KOPT-K1 (cell line): ENCODE measurements at regions not wholly inside any gene's neighbourhood (a gene's known extent, or its start where the extent isn't known, plus 50 kb on each side); places are given as distances from the start of the nearest gene placed in this dataset.

Experiments used
- H3K27ac ChIP-seq: fragments of 200-600 bp; sonication (generic); 2 replicates; pipeline ENCODE4 v1.5.1; 2016; ENCODE audit warnings: antibody characterized with exemption, mild to moderate bottlenecking, low read depth, low read length; ENCODE audit not compliant: poor library complexity, severe bottlenecking
- H3K36me3 ChIP-seq: fragments of 200-600 bp; sonication (generic); 2 replicates; pipeline ENCODE4 v1.5.1; 2017; ENCODE audit warnings: antibody characterized with exemption, mild to moderate bottlenecking, low read length, moderate library complexity; ENCODE audit not compliant: insufficient read depth
- H3K9me3 ChIP-seq: fragments of 200-600 bp; sonication (generic); 2 replicates; pipeline ENCODE4 v1.5.1; 2017; ENCODE audit warnings: antibody characterized with exemption, low read length, mild to moderate bottlenecking; ENCODE audit not compliant: insufficient read depth, poor library complexity, severe bottlenecking

DNA sequence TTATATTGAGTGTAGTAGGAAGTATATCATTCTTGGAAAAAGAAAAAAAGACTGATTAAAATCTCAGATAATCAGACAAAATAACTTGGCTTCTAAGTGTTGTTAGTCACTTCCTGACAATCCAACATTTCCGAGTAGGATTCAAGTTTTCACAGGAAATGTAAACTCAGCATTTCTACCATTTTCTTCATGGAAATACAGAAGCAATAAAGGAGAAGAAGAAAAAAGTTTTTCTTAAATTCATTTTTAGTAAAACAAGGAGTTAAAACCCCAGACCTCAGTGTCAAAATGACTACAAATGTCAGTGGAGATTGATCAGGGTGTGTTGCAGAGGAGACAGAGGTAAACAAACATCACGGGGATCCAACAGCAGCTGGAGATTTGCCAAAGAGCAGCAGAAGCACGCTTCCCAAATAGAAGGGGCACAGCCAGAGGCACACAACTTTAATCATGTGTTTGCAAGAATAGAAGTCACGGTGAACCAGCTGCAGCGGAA is 129.3 kb upstream of the FAM9B start:
- H3K27ac ChIP-seq: no peak overlapping the region

DNA sequence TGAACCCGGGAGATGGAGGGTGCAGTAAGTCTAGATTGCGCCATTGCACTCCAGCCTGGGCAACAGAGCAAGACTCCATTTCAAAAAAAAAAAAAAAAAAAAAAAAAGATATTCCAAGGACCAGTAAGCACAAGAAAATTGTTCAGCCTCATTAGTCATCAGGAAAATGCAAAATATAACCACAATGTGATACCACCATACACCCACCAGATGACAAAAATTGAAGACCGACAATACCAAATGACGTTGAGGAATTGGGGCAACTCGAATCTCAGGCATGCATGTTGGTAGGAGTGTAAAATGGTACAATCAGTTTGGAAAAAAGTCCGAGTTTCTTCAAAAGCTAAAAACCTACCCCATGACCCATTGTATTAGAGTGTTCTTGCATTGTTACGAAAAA is 130.2 kb upstream of the FAM9B start:
- H3K9me3 ChIP-seq: peaks cover 4% of the 10 kb centered on the region
- no peaks in the 10 kb centered on the region for H3K36me3 ChIP-seq
- no peak overlapping the region for H3K27ac ChIP-seq

More for the DNA sequence above, 129.3 kb upstream of the FAM9B start:
- Histone ChIP-seq H3K36me3 (no peaks in the 10 kb centered on the region), H3K9me3 (peaks cover 4% of the 10 kb centered on the region)

DNA sequence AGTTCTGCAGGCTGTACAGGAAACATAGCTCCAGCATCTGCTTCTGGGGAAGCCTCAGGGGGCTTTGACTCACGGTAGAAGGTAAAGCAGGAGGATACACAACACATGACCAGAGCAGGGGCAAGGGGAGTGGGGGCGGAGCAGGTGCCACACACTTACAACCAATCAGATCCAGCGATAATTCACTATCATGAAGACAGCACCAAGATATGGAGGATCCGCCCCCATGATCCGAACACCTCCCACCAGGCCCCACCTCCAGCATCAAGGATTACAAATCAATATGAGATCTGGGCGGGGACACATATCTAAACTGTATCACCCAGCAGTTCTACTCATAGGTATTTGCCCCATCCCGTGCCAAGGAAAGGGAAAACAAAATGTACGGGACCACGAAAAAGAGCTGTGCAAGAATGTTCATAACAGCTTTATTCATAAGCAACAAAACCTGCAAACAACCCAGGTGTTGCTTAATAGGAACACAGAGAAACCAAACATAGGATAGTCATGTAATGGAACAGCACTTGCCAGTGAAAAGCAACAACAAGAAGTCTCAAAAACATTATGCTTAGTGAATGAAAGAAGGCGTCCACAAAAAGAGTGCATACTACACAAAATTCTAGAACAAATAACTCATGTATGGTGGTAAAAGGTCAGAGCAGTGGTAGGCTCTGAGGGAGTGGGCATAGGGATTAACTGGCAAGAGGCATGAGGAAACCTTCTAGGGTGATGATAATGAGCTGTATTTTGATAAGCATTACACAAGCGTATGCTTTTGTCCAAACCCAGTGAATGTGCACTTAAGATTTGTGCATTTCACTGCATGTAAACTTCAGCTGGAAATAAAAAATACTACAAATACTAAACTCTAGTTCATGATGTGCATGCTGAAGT is 130.9 kb upstream of the FAM9B start:
- Histone ChIP-seq H3K27ac (no peak overlapping the region), H3K9me3 (peaks cover 4% of the 10 kb centered on the region), H3K36me3 (no peaks in the 10 kb centered on the region)

DNA sequence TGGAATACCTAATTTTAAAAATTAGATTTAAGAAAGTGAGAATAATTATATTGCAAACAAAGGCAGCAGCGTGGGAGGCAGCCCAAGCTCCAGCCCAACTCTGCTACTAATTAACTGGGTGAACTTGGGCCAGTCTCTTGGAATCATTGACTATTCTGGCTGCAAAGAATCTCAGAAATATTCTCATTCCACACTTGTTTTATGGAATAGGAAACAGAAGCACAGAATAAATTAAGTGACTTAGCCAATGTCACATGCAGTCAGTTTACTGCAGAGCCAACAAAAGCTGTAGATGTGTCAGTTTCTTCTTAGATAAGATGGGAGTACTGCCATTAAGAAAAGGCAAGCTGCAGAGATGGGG is 132.6 kb upstream of the FAM9B start:
- Histone ChIP-seq H3K36me3 (no peaks in the 10 kb centered on the region), H3K9me3 (peaks cover 4% of the 10 kb centered on the region), H3K27ac (no peak overlapping the region)

DNA sequence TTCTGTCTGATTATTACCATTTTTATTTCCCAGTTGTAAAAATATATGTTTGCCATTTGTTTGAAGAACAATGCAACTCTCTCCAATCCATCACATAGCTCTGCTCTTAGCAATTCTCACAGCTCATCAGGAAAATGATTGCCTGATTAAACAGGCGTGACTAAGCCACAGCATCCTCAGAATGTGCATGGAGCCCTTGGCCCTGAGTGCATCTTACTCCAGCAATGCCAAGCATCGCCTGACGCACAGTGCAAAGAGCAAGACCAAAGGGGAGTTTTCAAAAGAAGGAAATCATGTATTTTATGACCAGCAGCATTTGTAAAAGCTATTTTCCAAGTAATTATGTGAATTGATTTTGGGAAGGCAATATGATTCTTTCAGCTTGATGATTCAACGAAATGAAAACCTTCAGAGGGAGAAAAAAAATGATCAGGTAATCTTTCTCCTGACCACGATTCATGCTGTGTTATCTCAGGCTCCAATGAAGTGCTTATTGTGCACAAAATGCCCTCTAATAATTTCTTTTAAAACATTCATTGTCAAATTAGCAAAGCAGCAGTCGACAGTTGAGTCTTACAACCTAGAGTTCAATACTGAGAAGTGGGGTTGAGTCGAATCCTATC is 138.0 kb upstream of the FAM9B start:
- Histone ChIP-seq H3K36me3 (no peaks in the 10 kb centered on the region), H3K9me3 (peaks cover 3% of the 10 kb centered on the region), H3K27ac (no peak overlapping the region)

DNA sequence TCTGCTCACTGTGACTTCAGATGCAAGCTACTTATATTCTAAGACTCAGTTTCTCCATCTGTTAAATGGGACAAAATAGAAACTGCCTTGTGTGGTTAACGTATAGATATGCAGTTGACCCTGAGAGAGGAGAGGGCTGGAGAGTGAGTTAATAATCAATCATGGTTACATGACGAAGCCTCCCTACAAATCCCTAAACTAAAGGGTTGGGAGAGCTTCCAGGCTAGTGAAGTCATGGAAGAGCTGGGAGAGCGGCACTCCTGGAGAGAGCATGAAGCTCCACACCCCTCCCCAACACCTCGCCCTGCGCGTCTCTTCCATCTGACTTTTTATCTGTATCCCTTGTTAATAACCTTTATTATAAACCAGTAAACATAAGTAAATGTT is 138.5 kb upstream of the FAM9B start:
- no peaks in the 10 kb centered on the region for H3K36me3 ChIP-seq
- H3K9me3 ChIP-seq: no peaks in the 10 kb centered on the region
- H3K27ac ChIP-seq: no peak overlapping the region

DNA sequence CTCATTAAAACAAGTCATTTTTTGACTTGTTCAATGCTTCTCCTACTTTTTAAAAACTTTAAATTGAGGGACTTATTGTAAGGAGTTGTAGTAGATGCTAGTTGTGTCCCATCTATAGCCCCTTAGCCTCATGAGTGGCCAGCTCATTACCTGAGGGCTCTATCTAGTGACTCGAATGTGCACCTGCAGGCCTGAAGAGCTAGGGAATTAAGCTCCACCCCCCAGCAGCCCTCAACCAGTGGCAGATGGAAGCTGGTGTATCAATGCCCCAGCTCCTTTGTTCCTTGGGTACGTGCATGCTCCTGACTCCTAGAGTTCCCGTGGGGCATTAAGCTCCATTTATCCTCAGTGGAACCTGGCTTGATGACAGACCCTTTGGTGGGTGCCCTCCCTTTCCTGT is 146.7 kb upstream of the FAM9B start:
- no peak overlapping the region for H3K27ac ChIP-seq
- H3K9me3 ChIP-seq: no peaks in the 10 kb centered on the region
- H3K36me3 ChIP-seq: no peaks in the 10 kb centered on the region

DNA sequence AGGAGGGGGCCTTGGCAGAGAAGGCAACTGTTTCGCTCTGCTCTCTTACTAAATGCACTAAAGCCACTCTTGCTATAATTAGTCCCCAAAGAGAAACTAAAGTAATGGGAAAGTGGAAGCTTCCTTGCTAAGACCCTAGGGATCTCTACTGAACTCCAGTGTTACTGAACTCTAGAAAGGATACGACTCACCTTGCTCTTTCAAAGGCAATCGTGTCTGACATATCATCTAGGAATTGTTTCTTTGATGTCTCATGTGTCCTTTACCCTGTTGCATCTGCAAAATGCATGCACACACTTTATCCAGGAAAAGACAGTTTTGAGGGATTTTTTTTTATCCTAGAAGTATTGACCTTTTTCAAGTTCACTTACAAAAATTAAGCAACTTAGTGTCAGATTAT is 148.1 kb upstream of the FAM9B start:
- H3K9me3 ChIP-seq: no peaks in the 10 kb centered on the region
- H3K27ac ChIP-seq: no peak overlapping the region
- no peaks in the 10 kb centered on the region for H3K36me3 ChIP-seq

DNA sequence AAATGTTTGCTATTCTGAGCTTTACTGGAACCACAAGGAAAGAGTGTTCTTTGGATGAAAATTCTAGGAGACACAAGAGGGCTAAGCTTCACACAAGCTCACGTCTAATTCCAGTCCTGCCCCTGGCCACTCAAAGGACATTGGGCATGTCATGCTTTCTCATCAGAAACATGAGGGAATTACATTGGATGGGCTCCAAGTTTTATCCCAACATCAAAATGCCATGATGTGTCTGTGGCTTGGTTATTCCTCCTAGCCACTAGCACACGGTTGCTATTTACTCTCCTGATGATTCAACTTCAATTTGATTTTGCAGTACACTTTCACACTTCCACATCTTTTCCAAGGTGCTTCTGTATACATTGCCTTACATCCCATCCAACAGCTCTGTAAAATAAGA is 149.6 kb upstream of the FAM9B start:
- Histone ChIP-seq H3K27ac (no peak overlapping the region), H3K36me3 (no peaks in the 10 kb centered on the region), H3K9me3 (no peaks in the 10 kb centered on the region)

DNA sequence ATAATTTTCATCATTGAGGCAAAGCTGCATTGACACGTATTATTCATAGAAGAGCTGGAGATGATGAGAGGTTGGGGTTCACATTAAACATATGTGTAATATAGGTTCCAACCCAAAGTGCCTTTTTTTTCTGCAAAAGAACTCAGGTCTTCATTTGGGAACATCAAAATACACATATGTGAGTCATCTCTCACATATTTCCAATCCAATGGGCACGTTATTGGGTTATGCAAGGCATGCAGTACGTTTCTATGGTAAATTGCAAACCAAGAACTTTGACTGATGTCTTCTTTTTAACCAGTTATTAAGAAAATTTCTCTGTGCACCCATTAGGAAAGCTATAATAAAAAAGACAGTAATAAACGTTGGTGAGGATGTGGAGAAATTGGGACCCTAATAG is 150.3 kb upstream of the FAM9B start:
- Histone ChIP-seq H3K36me3 (no peaks in the 10 kb centered on the region), H3K9me3 (no peaks in the 10 kb centered on the region), H3K27ac (no peak overlapping the region)

DNA sequence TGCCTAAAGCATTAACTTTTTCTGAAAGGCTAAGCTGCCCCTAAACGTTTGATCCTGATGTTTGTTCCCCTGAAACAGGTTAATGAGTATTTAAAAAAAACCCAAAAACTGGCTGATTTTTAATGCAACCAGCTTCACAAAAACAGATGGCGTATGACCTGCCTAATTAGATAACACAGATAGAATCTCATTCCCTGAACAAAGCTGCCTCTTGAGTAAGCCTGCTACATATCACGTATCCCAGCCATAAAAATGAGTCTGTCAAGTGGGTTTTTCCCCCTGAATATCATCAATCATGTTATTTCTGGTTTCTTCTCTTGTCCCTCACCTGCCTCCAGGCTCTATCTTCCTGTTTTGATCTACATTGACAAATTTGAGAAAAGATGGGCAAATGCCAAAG is 154.2 kb upstream of the FAM9B start:
- H3K36me3 ChIP-seq: no peaks in the 10 kb centered on the region
- H3K27ac ChIP-seq: no peak overlapping the region
- no peaks in the 10 kb centered on the region for H3K9me3 ChIP-seq

DNA sequence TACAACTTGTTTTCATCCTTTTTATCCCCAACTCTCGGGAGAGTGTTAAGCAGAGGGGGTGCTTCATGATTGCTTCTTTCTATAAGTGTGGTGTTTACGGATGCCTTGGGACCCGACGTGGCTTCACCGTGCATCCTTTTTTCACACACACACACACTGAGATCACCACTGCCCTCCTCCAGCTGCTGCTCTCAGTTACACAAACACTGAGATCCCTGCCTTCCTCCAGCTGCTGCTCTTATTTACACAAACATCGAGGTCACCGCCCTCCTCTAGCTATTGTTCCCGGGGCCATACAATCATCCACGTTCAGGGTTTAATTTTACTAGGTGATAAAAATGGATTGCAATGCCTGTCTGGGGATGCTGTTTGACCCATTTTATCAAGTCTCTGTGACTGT is 155.4 kb upstream of the FAM9B start:
- H3K9me3 ChIP-seq: no peaks in the 10 kb centered on the region
- no peaks in the 10 kb centered on the region for H3K36me3 ChIP-seq
- no peak overlapping the region for H3K27ac ChIP-seq

DNA sequence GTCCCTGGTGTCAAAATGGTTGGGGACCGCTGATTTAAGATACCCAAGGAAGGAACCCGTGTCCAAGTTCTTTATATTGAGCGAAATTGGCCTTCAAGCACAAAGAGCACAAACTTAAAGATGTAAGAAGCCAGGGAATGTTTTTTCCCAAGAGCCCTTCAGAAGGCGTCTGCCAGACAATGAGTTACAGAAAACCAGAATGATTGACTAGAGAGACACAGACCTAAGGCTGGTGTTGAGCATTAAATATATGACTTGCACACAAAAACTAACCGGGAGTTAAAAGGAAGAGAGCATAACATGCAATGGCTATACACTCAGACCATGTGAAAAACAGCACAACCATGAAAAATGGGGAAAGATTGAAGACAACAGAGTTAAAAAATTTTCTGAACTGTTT is 157.5 kb upstream of the FAM9B start:
- Histone ChIP-seq H3K27ac (no peak overlapping the region), H3K9me3 (no peaks in the 10 kb centered on the region)

DNA sequence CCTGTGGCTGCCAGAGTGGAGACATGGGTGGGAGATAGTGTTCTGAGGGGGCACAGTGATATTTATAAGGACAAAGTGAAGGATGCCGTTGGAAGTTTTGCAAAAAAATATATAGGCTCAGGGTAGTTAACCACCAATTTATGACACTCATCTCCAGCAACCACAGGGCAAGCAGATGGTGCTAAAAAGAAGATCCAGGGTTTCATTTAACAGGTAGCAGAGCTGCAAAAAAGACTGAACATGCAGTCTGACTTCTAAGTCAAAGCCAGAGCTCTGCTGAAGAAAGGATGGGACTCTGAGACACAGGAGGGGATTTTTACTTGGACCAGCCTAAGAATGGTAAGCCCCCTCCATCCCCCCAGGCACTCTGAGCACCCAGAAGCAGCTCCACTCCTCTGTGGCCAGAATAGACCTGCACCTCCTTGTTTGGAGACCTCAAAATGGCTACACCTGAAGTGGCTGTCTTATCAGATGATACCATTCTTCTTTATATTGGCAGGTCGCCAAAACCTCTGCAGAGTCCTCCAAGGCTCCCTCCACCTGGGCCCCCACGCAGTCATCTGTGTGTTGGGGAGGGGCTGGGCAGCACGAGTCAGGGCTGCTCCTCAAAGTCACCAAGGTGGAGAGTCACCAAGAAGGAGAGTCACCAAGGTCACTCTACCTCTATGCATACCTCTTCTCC is 161.4 kb upstream of the FAM9B start:
- Histone ChIP-seq H3K36me3 (no peaks in the 10 kb centered on the region), H3K9me3 (no peaks in the 10 kb centered on the region)

More for the DNA sequence above, 157.5 kb upstream of the FAM9B start:
- H3K36me3 ChIP-seq: no peaks in the 10 kb centered on the region

DNA sequence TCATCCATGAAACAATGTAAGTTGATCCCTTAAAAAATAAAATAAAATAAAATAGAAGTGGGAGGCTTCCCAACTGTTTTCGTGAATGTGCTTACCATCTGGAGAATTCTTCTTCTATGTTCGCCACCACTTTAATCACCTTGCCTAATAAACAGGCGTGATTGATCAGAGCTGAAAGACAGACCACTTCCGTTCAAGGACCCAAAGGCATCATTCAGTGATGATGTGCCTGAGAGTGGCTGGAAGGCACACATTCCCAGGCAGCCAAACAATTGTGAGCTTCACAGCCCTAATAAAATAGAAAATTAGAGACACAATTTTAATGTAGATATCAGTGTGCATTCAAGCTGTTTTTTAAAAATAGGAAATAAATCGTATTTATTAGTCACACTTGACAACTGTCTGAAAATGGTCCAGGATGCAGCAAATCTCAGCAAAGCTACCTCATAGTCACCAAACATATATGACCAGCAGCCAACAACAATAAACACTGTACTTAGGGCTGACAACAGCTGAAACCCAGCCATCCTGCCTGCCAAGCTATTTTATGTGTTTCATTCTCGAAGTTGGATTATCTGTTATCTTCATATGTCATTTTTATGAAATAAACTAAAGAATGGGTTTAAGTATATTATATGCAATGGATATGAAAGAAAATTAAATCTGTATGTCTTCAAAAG is 163.2 kb upstream of the FAM9B start:
- Histone ChIP-seq H3K27ac (no peak overlapping the region), H3K36me3 (no peaks in the 10 kb centered on the region), H3K9me3 (no peaks in the 10 kb centered on the region)

More for the DNA sequence above, 161.4 kb upstream of the FAM9B start:
- H3K27ac ChIP-seq: no peak overlapping the region
